Small intestine (tissue), 7 donors: ENCODE measurements at regions not wholly inside any gene's neighbourhood (a gene's known extent, or its start where the extent isn't known, plus 50 kb on each side); places are given as distances from the start of the nearest gene placed in this dataset.

ENCODE experiments used
- DNase-seq, 2 donors: peaks; one replicate each; pipeline versions ENCODE4 v3.0.0 to v3.0.0-alpha.2; 2013
- FAIRE-seq: peaks from 2 replicates; lab custom pipeline; 2012; peaks lifted over from hg19 to GRCh38; lab: Jason Lieb, UNC
- H3K27ac ChIP-seq, 3 donors: one replicate each; pipeline ENCODE4 v1.5.1; 2013; ENCODE audit warnings: low read length in 2 of 3, mild to moderate bottlenecking in 2 of 3, control low read depth in 1 of 3, inconsistent platforms in 1 of 3, low read depth in 1 of 3, moderate library complexity in 1 of 3
- H3K27me3 ChIP-seq, 3 donors: one replicate each; pipeline ENCODE4 v1.6.1; 2013; ENCODE audit warnings: low read length in 3 of 3, inconsistent platforms in 1 of 3; ENCODE audit not compliant: control insufficient read depth in 3 of 3, insufficient read depth in 3 of 3
- H3K36me3 ChIP-seq, 3 donors: one replicate each; pipeline ENCODE4 v1.6.1; 2013; ENCODE audit warnings: low read length in 3 of 3, inconsistent platforms in 1 of 3, low read depth in 1 of 3, mild to moderate bottlenecking in 1 of 3, moderate library complexity in 1 of 3; ENCODE audit not compliant: control insufficient read depth in 3 of 3, insufficient read depth in 2 of 3
- H3K4me1 ChIP-seq, 3 donors: one replicate each; pipeline ENCODE4 v1.6.1; 2013; ENCODE audit warnings: low read length in 2 of 3, inconsistent platforms in 1 of 3, low read depth in 1 of 3, mild to moderate bottlenecking in 1 of 3, moderate library complexity in 1 of 3; ENCODE audit not compliant: control insufficient read depth in 3 of 3, insufficient read depth in 2 of 3
- H3K4me3 ChIP-seq, 3 donors: one replicate each; pipeline ENCODE4 v1.5.1; 2013; ENCODE audit warnings: low read length in 3 of 3, control low read depth in 1 of 3, inconsistent platforms in 1 of 3, low read depth in 1 of 3, mild to moderate bottlenecking in 1 of 3, moderate library complexity in 1 of 3
- H3K9me3 ChIP-seq, 2 donors: one replicate each; pipeline ENCODE4 v1.6.1; 2013; ENCODE audit warnings: low read depth in 1 of 2, low read length in 1 of 2; ENCODE audit not compliant: control insufficient read depth in 2 of 2, insufficient read depth in 1 of 2
- WGBS, 3 donors: extraction: QIAGEN DNeasy Blood & Tissue Kit; methylation state at CpG; one replicate each; pipeline ENCODE4 v1.1.7; 2013; 5-methylcytosine and 5-hydroxymethylcytosine counted together
- donor health status: healthy with polysubstance abuse.
- donor health status: control.
- donor health status: control.
- donor health status: Bipolar disorder and iron deficiency.
- donor health status: healthy.

- Histone ChIP-seq H3K4me3 (no peak overlapping the region), H3K4me1 (no peaks in the 10 kb centered on the region), H3K27ac (no peak overlapping the region), H3K9me3 (no peaks in the 10 kb centered on the region), H3K27me3 (peaks cover 0 to 2% (median 0%) of the 10 kb centered on the region in 3 donors), H3K36me3 (no peaks in the 10 kb centered on the region)
- FAIRE-seq: no peak
- 89 to 92% (median 91%) methylated on average over 5 of the region's 5 CpGs for WGBS, 3 donors
- DNase-seq: no peak
Measured at GRCh38 chr17:55964191-55964590, 189.1 kb upstream of the ANKFN1 start.

- Histone ChIP-seq H3K27me3 (no peaks in the 10 kb centered on the region), H3K4me1 (no peaks in the 10 kb centered on the region), H3K9me3 (no peaks in the 10 kb centered on the region), H3K4me3 (no peak overlapping the region), H3K27ac (no peak overlapping the region), H3K36me3 (no peaks in the 10 kb centered on the region)
- DNase-seq: no peak
- no peak for FAIRE-seq
Measured at GRCh38 chr17:55965051-55965450, 188.2 kb upstream of the ANKFN1 start.

DNA sequence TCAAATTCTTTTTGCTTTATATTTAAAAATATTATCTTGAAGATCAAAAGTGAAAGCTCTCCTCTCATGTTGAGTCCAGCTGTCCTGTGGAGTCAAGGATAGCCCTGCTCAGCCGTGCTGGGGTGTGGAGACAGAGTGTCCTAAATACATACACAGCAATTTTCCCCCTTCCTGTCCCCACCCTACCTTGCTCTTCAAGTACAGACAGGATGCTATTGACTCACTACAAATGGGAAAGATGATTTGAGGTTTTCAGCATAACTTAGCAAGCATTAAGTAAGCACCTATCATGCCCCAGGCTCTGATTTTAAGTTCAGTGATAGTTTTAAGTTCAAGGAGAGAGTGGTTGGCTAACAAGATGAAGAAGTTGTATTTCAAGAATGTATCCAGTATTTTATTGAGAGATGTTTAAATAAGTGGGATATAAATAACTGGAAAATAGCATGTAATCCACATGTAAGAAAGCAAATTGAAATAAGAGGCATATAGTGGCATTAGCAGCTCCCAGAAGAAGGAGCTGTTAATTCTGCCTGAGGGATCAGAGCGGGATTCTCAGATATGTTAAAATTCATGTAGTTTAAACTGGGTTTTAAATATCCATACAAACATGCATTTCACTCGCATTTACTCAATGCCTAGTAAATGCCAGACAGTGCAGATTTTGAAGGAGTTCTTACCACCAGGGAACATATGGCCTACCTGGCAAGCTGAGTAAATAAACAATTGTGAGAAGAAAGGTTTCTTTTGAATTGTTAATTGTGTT, 183.5 kb upstream of the ANKFN1 start:
- DNase-seq: no peak
- Histone ChIP-seq H3K4me1 (no peaks in the 10 kb centered on the region), H3K27ac (no peak overlapping the region), H3K9me3 (no peaks in the 10 kb centered on the region), H3K4me3 (no peak overlapping the region), H3K27me3 (no peaks in the 10 kb centered on the region), H3K36me3 (no peaks in the 10 kb centered on the region)
- WGBS, 3 donors: 60 to 65% (median 65%) methylated on average over 3 of the region's 3 CpGs
- FAIRE-seq: no peak

GRCh38 chr17:55978578-55978977, 174.7 kb upstream of the ANKFN1 start:
- H3K27me3 ChIP-seq: peaks cover 0 to 3% (median 0%) of the 10 kb centered on the region in 3 donors
- FAIRE-seq (no peak), DNase-seq (no peak)
- H3K9me3 ChIP-seq: no peaks in the 10 kb centered on the region
- H3K27ac ChIP-seq: no peak overlapping the region
- H3K4me3 ChIP-seq: no peak overlapping the region
- H3K4me1 ChIP-seq: no peaks in the 10 kb centered on the region
- H3K36me3 ChIP-seq: no peaks in the 10 kb centered on the region
- 87 to 92% (median 90%) methylated on average over 1 of the region's 1 CpG for WGBS, 3 donors

DNA sequence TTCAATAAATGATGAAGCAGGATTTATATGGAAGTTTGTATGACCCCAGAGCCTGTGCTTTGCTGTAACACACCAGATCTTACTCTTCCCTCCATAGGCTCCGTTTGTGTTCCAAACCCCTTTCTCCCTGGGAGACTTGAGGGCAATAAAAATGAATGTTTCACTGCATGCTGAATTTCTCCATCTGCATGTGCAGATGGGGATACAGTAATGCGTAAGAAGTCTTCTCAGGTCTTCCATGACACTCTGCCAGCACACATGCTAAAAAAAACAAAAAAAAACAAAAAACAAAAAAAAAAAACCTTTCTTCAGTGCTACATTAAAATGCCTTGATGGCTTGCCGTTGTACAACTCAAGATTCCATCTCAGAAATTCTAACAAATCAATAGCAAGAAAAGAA, 170.2 kb upstream of the ANKFN1 start:
- Histone ChIP-seq H3K27ac (no peak overlapping the region), H3K9me3 (no peaks in the 10 kb centered on the region), H3K36me3 (no peaks in the 10 kb centered on the region), H3K4me1 (no peaks in the 10 kb centered on the region), H3K4me3 (no peak overlapping the region), H3K27me3 (peaks cover 0 to 3% (median 0%) of the 10 kb centered on the region in 3 donors)
- no peak for DNase-seq
- FAIRE-seq: no peak
- 83 to 84% (median 84%) methylated on average over 3 of the region's 3 CpGs for WGBS, 3 donors

GRCh38 chr17:55986817-55987216, 166.5 kb upstream of the ANKFN1 start:
- Histone ChIP-seq H3K27me3 (no peaks in the 10 kb centered on the region), H3K4me3 (no peak overlapping the region), H3K9me3 (no peaks in the 10 kb centered on the region), H3K27ac (no peak overlapping the region), H3K36me3 (no peaks in the 10 kb centered on the region), H3K4me1 (no peaks in the 10 kb centered on the region)
- 75 to 89% (median 82%) methylated on average over 4 of the region's 4 CpGs for WGBS, 3 donors
- FAIRE-seq (no peak), DNase-seq (no peak)

DNA sequence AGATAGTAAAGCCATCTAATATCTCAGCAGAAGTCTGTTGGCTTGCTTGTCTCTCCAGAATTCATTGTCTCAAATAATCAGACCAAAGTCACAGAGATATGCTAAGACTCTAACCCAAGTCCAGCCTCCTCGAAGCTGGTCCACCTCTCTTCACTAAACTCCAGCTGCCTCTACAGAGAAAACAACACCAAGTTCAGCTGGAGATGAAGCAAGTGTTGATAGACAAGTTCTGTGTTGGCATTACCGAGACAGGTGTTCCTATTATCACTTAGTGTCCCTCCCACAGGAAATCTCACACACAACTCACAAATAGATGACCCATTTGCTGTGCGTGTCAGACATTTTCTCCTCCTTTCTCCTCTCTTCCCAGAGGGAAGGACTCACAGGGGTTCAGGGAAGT, 164.4 kb upstream of the ANKFN1 start:
- H3K4me1 ChIP-seq: no peaks in the 10 kb centered on the region
- no peak overlapping the region for H3K4me3 ChIP-seq
- H3K27ac ChIP-seq: no peak overlapping the region
- no peak for FAIRE-seq
- H3K27me3 ChIP-seq: no peaks in the 10 kb centered on the region
- H3K36me3 ChIP-seq: no peaks in the 10 kb centered on the region
- 36 to 67% (median 41%) methylated on average over 3 of the region's 3 CpGs for WGBS, 3 donors
- peaks cover 0 to 2% of the 10 kb centered on the region in 2 donors for H3K9me3 ChIP-seq
- DNase-seq: no peak

- Histone ChIP-seq H3K9me3 (peaks cover 0 to 2% of the 10 kb centered on the region in 2 donors), H3K4me1 (no peaks in the 10 kb centered on the region), H3K27me3 (peaks cover 0 to 3% (median 0%) of the 10 kb centered on the region in 3 donors), H3K27ac (no peak overlapping the region), H3K4me3 (no peak overlapping the region), H3K36me3 (no peaks in the 10 kb centered on the region)
- 36 to 46% (median 41%) methylated on average over 10 of the region's 10 CpGs for WGBS, 3 donors
- DNase-seq (no peak), FAIRE-seq (no peak)
Measured at GRCh38 chr17:55990332-55991006, 162.8 kb upstream of the ANKFN1 start.
